ENCODE measurements at regions not wholly inside any gene's neighbourhood (a gene's known extent, or its start where the extent isn't known, plus 50 kb on each side); places are given as distances from the start of the nearest gene placed in this dataset.

GRCh38 chr5:158179271-158179670, 320.3 kb upstream of the CLINT1 start:
- H3K4me1 ChIP-seq (ENCODE audit: control insufficient read depth, insufficient read depth, low read length, poor library complexity, severe bottlenecking): no peaks in the 10 kb centered on the region
- Mint-ChIP-seq H3K36me3 (no peaks in the 10 kb centered on the region), H3K27me3 (peaks cover 10% of the 10 kb centered on the region)

GRCh38 chr5:158178535-158178934, 319.6 kb upstream of the CLINT1 start:
- Mint-ChIP-seq H3K27ac (peak overlapping the region in 1 of 3 donors; percentile 85), H3K9me3 (peaks cover 0 to 1% (median 0%) of the 10 kb centered on the region in 7 donors), H3K4me1 (no peaks in the 10 kb centered on the region), H3K36me3 (no peaks in the 10 kb centered on the region), H3K4me3 (no peak overlapping the region), H3K27me3 (peaks cover 10% of the 10 kb centered on the region)
- no peaks in the 10 kb centered on the region for H3K27me3 ChIP-seq (ENCODE audit: control insufficient read depth, insufficient read depth, low read length)
- H3K27ac ChIP-seq (ENCODE audit: insufficient read depth, low read length, poor library complexity, severe bottlenecking): no peak overlapping the region
- ATAC-seq (ENCODE audit: low read depth in 2 of 2) (no peak), DNase-seq (no peak)
- no peaks in the 10 kb centered on the region for H3K4me1 ChIP-seq (ENCODE audit: control insufficient read depth, insufficient read depth, low read length, poor library complexity, severe bottlenecking)
- no peaks in the 10 kb centered on the region for H3K9me3 ChIP-seq (ENCODE audit: control insufficient read depth in 2 of 2, low read length in 2 of 2)
- H3K36me3 ChIP-seq (ENCODE audit: control insufficient read depth, insufficient read depth, low read length): no peaks in the 10 kb centered on the region
- no peak overlapping the region for H3K4me3 ChIP-seq (ENCODE audit: low read depth, low read length)

More at GRCh38 chr5:158179271-158179670, 320.3 kb upstream of the CLINT1 start:
- H3K27me3 ChIP-seq (ENCODE audit: control insufficient read depth, insufficient read depth, low read length): no peaks in the 10 kb centered on the region
- H3K4me3 ChIP-seq (ENCODE audit: low read depth, low read length): no peak overlapping the region
- no peaks in the 10 kb centered on the region for H3K9me3 ChIP-seq (ENCODE audit: control insufficient read depth in 2 of 2, low read length in 2 of 2)
- H3K27ac ChIP-seq (ENCODE audit: insufficient read depth, low read length, poor library complexity, severe bottlenecking): no peak overlapping the region
- H3K27ac Mint-ChIP-seq: no peak overlapping the region
- no peak for ATAC-seq (ENCODE audit: low read depth in 2 of 2)
- no peak for DNase-seq
- H3K9me3 Mint-ChIP-seq: peaks cover 0 to 1% (median 0%) of the 10 kb centered on the region in 7 donors
- no peak overlapping the region for H3K4me3 Mint-ChIP-seq
- H3K4me1 Mint-ChIP-seq: no peaks in the 10 kb centered on the region
- no peaks in the 10 kb centered on the region for H3K36me3 ChIP-seq (ENCODE audit: control insufficient read depth, insufficient read depth, low read length)

- Mint-ChIP-seq H3K36me3 (no peaks in the 10 kb centered on the region), H3K9me3 (peaks cover 0 to 1% (median 0%) of the 10 kb centered on the region in 7 donors), H3K4me1 (no peaks in the 10 kb centered on the region), H3K27me3 (peaks cover 10% of the 10 kb centered on the region), H3K27ac (no peak overlapping the region), H3K4me3 (no peak overlapping the region)
- no peak for ATAC-seq (ENCODE audit: low read depth in 2 of 2)
- no peak overlapping the region for H3K4me3 ChIP-seq (ENCODE audit: low read depth, low read length)
- no peaks in the 10 kb centered on the region for H3K4me1 ChIP-seq (ENCODE audit: control insufficient read depth, insufficient read depth, low read length, poor library complexity, severe bottlenecking)
- no peak overlapping the region for H3K27ac ChIP-seq (ENCODE audit: insufficient read depth, low read length, poor library complexity, severe bottlenecking)
- no peak for DNase-seq
- H3K36me3 ChIP-seq (ENCODE audit: control insufficient read depth, insufficient read depth, low read length): no peaks in the 10 kb centered on the region
- no peaks in the 10 kb centered on the region for H3K9me3 ChIP-seq (ENCODE audit: control insufficient read depth in 2 of 2, low read length in 2 of 2)
- H3K27me3 ChIP-seq (ENCODE audit: control insufficient read depth, insufficient read depth, low read length): no peaks in the 10 kb centered on the region
Measured at GRCh38 chr5:158177146-158177545, 318.2 kb upstream of the CLINT1 start.

- Histone ChIP-seq H3K9me3 (ENCODE audit: control insufficient read depth in 2 of 2, low read length in 2 of 2) (no peaks in the 10 kb centered on the region), H3K36me3 (ENCODE audit: control insufficient read depth, insufficient read depth, low read length) (no peaks in the 10 kb centered on the region), H3K4me1 (ENCODE audit: control insufficient read depth, insufficient read depth, low read length, poor library complexity, severe bottlenecking) (no peaks in the 10 kb centered on the region), H3K27me3 (ENCODE audit: control insufficient read depth, insufficient read depth, low read length) (no peaks in the 10 kb centered on the region), H3K4me3 (ENCODE audit: low read depth, low read length) (no peak overlapping the region), H3K27ac (ENCODE audit: insufficient read depth, low read length, poor library complexity, severe bottlenecking) (no peak overlapping the region)
- H3K27me3 Mint-ChIP-seq: peaks cover 5% of the 10 kb centered on the region
- no peak overlapping the region for H3K4me3 Mint-ChIP-seq
- H3K9me3 Mint-ChIP-seq: peaks cover 0 to 1% (median 0%) of the 10 kb centered on the region in 7 donors
- no peaks in the 10 kb centered on the region for H3K36me3 Mint-ChIP-seq
- DNase-seq (no peak), ATAC-seq (ENCODE audit: low read depth in 2 of 2) (no peak)
- H3K4me1 Mint-ChIP-seq: no peaks in the 10 kb centered on the region
- no peak overlapping the region for H3K27ac Mint-ChIP-seq
Measured at GRCh38 chr5:158175934-158176481, 317.1 kb upstream of the CLINT1 start.

DNA sequence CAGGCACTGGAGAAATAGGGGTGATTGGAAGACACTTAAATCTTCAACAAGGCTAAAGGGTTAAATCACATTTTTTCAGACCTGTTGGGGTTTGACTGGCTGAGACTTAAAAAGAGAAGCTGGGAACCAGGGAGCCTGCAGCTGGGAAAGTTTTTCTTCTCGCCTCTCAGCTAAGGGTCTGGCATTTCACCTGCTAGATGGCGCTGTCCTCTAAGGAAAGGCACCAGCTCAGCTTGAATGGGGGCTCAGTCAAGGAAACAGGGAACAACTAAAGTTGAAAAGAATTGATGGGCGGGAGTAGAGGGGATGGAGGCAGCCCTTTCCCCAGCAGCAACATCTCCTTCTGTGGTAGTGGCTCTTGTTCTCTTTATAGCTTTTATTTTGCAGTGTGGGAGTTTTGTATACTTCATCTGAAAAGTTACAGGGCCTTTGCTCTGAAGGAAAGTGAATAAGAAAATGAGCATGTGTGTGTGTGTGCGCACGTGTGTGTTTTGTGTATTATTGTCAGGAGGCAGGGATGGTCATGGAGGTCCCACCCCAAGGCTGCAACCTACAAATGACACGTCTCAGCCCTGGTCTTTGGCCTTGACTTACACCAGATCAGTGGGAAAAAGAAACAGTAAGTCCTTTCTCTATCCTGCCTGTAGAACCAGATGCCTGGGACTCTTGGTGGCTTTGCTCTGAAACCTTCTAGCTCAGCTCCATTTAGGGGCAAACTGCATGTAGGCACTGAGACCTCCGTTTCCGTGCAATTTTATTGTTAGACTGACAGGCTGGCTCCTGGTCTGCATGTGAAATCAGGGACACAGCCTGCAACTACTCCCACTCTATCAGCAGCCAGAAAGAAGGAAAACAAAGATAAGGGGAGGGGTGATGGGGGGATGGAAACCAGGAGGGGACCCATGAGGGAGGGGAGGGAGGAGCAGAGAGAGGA, 316.2 kb upstream of the CLINT1 start:
- no peaks in the 10 kb centered on the region for H3K27me3 ChIP-seq (ENCODE audit: control insufficient read depth, insufficient read depth, low read length)
- no peak overlapping the region for H3K27ac ChIP-seq (ENCODE audit: insufficient read depth, low read length, poor library complexity, severe bottlenecking)
- H3K9me3 ChIP-seq (ENCODE audit: control insufficient read depth in 2 of 2, low read length in 2 of 2): no peaks in the 10 kb centered on the region
- Mint-ChIP-seq H3K9me3 (peaks cover 0 to 1% (median 0%) of the 10 kb centered on the region in 7 donors), H3K27ac (no peak overlapping the region), H3K4me1 (no peaks in the 10 kb centered on the region), H3K4me3 (no peak overlapping the region), H3K36me3 (no peaks in the 10 kb centered on the region), H3K27me3 (peaks cover 5% of the 10 kb centered on the region)
- ATAC-seq (ENCODE audit: low read depth in 2 of 2): no peak
- no peaks in the 10 kb centered on the region for H3K36me3 ChIP-seq (ENCODE audit: control insufficient read depth, insufficient read depth, low read length)
- DNase-seq: peak; percentile 5 to 31 (median 10)
- no peaks in the 10 kb centered on the region for H3K4me1 ChIP-seq (ENCODE audit: control insufficient read depth, insufficient read depth, low read length, poor library complexity, severe bottlenecking)
- H3K4me3 ChIP-seq (ENCODE audit: low read depth, low read length): no peak overlapping the region

DNA sequence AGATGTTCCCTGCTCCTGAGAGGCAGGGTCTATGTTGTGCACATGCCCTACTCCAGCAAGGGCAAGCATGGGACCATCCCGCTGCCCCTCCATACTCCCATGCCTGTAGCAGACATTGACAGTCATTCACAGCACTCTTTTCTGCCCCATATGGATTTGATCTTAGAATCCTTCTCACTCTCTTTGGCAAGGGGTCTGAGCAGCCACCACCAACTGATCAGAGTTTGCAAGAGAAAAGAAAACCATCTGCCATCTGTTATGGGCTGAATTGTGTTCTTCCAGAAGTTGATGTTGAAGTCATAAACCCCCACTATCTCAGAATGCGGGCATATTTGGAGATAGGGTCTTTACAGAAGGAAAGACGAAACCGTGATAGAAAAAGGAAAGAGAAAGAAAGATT, 315.1 kb upstream of the CLINT1 start:
- Mint-ChIP-seq H3K4me3 (no peak overlapping the region), H3K9me3 (peaks cover 0 to 1% (median 0%) of the 10 kb centered on the region in 7 donors), H3K27ac (no peak overlapping the region), H3K4me1 (no peaks in the 10 kb centered on the region), H3K36me3 (no peaks in the 10 kb centered on the region), H3K27me3 (peaks cover 5% of the 10 kb centered on the region)
- DNase-seq (no peak), ATAC-seq (ENCODE audit: low read depth in 2 of 2) (no peak)
- no peaks in the 10 kb centered on the region for H3K36me3 ChIP-seq (ENCODE audit: control insufficient read depth, insufficient read depth, low read length)
- H3K27ac ChIP-seq (ENCODE audit: insufficient read depth, low read length, poor library complexity, severe bottlenecking): no peak overlapping the region
- H3K27me3 ChIP-seq (ENCODE audit: control insufficient read depth, insufficient read depth, low read length): no peaks in the 10 kb centered on the region
- no peaks in the 10 kb centered on the region for H3K9me3 ChIP-seq (ENCODE audit: control insufficient read depth in 2 of 2, low read length in 2 of 2)
- no peak overlapping the region for H3K4me3 ChIP-seq (ENCODE audit: low read depth, low read length)
- no peaks in the 10 kb centered on the region for H3K4me1 ChIP-seq (ENCODE audit: control insufficient read depth, insufficient read depth, low read length, poor library complexity, severe bottlenecking)

- Histone ChIP-seq H3K4me3 (ENCODE audit: low read depth, low read length) (no peak overlapping the region), H3K9me3 (ENCODE audit: control insufficient read depth in 2 of 2, low read length in 2 of 2) (no peaks in the 10 kb centered on the region), H3K4me1 (ENCODE audit: control insufficient read depth, insufficient read depth, low read length, poor library complexity, severe bottlenecking) (no peaks in the 10 kb centered on the region), H3K27me3 (ENCODE audit: control insufficient read depth, insufficient read depth, low read length) (no peaks in the 10 kb centered on the region), H3K36me3 (ENCODE audit: control insufficient read depth, insufficient read depth, low read length) (no peaks in the 10 kb centered on the region), H3K27ac (ENCODE audit: insufficient read depth, low read length, poor library complexity, severe bottlenecking) (no peak overlapping the region)
- no peak overlapping the region for H3K4me3 Mint-ChIP-seq
- no peak overlapping the region for H3K27ac Mint-ChIP-seq
- H3K9me3 Mint-ChIP-seq: peaks cover 0 to 2% (median 0%) of the 10 kb centered on the region in 7 donors
- peaks cover 6% of the 10 kb centered on the region for H3K27me3 Mint-ChIP-seq
- no peak for ATAC-seq (ENCODE audit: low read depth in 2 of 2)
- no peaks in the 10 kb centered on the region for H3K4me1 Mint-ChIP-seq
- H3K36me3 Mint-ChIP-seq: no peaks in the 10 kb centered on the region
- no peak for DNase-seq
Measured at GRCh38 chr5:158172005-158172404, 313.1 kb upstream of the CLINT1 start.

Measured in CD4-positive, CD25-positive, alpha-beta regulatory T cell (primary cell).